ENCODE measurements at regions not wholly inside any gene's neighbourhood (a gene's known extent, or its start where the extent isn't known, plus 50 kb on each side); places are given as distances from the start of the nearest gene placed in this dataset.

DNA sequence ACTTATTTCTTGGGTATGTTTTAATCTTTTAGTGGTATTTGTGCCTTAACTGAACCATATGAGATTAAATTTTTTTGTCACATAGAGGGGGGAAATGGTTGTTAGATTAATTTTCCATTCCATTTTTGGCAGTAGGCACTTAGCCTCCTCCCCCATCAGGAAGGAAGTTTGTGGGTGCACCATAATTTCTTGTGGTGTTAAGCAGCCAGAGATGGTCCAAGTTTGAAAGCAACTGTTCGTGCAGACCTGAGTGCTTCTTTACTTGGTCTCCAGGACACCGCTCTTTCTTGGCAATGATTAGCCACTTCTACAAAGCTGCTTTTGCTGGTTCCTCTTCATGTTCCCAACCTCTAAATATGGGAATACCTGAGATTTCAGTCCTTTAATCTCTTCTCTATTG is 92.7 kb upstream of the RPL34 start:
- DNase-seq (ENCODE audit: low spot score): no peak

DNA sequence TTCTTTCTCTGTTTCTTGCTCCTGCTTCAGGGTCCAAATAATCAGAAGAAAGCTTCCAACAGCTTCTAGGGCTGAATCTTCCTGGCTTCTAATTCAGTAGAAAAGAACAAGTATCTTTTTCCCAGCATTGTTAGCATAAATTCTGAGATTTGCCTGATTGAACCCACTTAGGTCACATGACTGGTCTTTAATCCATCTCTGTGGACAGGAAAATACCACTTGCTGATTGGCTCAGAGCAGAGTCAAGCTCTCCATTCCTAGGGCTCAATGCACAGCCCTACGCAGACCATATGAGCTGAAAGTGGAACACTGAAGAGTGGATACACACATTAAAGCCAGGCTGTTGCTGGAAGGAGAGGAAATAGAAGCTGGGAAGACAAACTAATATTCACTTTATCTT is 99.6 kb upstream of the RPL34 start:
- DNase-seq (ENCODE audit: low spot score): no peak

DNA sequence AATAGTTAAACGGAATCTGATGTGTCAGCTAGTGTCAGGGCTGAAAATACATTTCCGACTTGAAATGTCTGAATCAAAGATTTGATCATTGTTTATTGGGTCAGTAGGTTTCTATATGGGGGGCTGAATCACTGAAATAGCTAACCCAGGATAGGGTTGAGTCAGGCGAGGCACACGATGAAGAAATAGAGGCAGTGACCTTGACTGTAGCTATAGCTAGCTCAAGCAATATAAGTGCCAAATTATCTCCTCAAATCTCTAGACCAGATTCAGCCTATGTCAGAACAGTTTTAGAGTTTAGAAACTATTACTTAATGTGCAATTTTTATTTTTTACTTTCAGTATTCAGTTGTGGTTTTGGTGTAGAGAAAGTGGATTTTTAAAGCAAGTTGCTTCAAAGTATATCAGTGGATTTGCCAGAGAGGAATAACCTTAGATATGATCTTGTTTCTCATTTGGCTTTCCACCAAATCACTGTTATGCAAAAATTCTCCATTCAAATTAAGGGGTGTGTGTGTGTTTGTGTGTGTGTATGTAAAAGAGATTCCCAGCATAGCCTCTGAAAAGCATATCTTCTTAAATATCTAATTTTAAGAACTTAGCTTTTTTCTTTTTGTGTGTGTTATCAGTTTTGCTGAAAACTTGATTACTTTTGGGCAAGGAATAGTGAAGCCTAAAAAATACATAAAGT is 100.3 kb upstream of the RPL34 start:
- no peak for DNase-seq (ENCODE audit: low spot score)

DNA sequence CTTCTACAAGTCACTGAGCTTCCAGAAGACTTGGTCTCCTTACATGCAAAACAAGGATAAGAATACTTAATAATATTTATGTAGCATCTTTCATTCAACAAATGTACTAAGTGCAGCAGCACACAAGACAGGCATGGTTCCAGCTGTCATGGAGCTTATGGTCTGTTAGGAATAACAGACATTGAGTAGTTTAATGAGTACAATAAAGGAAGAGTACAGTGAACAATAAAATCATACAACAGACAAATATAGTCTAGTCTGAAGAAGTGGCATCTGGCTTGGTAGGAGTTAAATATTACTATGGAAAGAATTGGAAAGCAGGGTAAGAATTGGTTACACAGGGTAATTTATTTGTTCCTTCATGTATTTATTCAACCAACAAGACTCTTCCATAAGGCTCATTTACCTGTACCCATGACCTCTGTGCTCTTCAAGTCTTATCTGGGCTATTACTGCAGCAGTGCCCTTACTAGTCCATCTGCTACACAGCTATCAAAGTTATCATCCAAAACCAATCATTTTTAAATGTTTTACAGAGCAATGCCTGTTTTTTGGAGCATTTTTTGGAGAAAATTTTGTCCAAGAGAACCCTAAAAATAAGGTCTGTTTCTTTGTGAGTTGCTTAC is 101.1 kb upstream of the RPL34 start:
- DNase-seq (ENCODE audit: low spot score): no peak

DNA sequence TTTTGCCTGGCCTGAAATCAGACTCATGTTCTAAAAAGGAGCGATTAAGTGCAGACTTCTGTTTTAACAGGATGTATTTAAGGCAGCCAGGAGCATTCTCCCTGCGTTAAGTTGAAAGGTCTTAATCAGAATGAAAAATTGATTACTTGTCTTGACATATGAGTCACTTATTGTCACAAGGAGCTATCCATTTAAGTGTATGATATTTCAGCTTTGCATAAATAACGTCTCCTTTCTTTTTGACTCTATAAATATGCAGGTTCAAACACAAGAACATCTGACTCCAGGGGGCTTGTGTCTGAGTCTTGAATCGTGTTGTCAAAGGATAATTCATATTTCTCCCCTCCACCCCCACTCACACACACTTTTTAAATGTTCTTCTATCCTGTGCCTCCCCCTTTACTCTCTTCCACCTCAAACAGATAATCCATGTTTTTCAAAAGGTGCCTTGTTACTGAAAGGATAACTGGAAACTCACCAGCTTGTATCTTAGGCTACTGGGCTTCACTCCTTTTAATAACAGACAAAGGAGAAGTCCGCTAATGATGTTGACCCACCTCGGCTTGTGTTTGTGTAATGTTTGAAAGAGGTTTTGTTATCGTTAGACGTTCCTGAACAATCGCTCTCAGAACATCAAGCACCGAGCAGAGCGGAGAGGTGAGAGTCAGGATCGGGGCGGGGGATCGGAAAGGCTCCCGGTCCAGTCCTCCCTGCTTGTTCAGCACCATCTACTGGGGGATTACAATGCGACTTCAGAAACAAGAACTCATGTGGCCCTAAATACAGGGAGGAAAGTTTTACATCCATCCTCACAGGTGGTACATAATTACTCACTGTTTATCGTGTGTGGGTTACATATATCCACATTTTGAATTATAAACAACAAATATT is 107.5 kb upstream of the RPL34 start:
- peak; percentile 11 for DNase-seq (ENCODE audit: low spot score)

DNA sequence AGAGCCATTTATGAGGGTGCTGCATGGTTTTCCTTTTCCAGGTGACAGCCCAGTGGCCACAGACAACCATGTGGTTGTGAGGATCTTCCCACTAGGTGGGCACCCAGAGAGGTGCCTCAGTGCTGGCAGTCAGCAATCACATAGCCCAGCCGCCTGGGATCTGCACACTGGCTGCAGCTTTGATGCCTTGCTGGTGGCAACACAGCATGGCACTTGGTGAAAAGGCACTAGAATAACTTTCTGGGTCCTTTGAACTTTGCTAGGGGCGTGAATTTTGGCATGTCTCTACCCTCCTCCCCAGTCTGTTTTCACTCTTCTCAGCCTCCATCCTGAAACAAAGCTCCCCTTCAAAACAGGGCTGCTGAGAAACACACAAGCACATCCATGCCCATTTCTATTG is 108.8 kb upstream of the RPL34 start:
- DNase-seq (ENCODE audit: low spot score): no peak

DNA sequence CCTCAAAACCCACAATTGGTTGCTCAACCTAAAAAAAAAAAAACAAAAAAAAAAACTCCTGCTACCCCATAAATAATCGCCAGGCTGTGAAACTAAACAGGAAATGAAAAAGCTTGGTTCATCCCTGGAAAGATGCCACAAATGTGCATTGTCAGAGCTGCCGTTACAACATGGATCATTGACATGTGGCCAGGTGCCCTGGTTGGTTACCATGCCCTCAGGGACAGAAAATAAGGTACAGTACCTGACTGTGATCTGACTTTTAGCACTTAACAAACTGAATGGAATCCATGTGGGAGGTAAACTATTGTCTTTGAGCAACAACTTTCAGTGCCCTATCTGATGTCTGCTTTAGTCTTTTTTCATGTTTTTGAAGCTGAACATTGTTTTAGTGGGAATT is 118.0 kb upstream of the RPL34 start:
- DNase-seq (ENCODE audit: low spot score): no peak

DNA sequence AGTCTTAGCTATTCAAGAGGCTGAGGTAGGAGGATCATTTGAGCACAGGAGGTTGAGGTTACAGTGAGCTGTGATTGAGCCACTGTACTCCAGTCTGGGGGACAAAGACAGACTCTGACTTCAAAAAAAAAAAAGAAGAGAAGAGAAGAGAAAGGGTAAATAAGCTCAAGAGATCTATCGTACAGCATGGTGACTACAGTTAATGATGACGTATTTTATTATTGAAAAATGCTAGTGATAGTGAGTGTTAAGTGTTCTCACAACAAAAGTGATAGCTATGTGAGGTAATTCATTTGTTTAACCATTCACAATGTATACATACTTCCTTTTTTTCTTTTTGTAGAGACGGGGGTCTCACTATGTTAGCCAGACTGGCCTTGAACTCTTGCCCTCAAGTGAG is 121.5 kb upstream of the RPL34 start:
- DNase-seq (ENCODE audit: low spot score): no peak

DNA sequence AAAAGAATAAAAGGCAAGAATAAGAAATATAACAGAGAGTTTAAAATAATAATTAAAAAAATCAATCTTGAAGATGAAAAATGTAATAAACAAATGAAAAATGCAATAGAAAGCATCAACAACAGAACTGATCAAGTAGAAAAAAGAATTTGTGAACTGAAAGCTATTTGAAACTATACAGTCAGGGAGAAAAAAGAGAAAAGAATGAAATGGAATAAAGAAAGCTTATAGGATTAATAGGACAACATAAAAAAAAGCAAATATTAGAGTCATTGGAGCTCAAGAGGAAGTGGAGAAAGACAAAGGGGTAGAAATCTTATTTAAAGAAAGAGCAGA is 126.8 kb upstream of the RPL34 start:
- no peak for DNase-seq (ENCODE audit: low spot score)

DNA sequence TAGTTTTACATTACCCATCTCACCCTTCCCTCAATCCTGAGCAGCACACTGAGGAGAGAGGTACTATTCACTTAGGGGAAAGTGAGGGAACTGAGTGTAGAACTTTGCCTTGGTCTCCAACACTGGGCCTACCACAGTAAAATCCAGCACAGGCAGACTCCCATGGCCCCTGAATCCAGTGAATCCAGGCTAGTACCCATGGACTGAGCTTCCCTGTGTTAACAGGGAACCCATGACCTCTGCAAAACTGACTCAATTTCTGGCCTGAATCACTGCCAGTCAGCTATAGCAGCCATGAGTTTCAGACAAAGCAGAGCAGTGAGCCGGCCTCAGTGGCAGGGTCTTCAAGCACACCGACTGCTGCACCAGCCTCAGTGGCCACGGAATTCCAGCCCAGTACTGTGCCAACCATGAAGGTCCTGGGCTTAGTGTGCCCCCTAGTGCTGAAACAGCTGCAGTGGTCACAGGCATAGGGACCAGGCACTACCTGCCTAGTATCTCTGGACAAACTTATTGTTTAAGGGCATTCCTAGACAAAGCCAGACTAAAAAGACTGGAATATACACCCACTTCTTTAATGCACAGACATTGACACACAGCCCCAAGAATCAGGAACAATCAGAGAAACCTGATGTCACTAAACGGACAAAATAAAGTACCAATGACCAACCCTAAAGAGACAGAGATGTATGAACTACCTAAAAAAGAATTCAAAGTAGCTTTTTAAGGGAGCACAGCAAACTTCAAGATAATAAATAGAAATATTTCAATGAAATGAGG is 127.4 kb upstream of the RPL34 start:
- DNase-seq (ENCODE audit: low spot score): no peak

DNA sequence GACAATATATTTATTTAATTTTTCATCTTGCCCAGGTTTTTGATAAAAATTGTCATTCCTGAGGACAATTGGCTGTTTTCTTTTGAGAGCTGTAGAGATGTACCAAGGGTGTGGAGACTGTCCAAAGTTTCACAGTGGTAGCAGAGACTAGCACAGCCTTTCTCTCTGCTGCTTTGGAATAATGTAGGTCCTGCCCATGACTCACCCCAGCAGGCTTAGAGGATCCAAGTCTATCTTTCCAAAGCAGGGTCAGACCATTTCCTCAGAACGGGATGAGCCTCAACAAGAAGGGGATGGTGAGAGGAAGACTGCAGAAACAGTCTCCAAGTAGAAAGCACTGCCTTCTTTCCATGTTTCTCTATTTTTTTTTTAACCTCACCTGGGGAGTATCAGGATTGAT is 131.5 kb upstream of the RPL34 start:
- no peak for DNase-seq (ENCODE audit: low spot score)

DNA sequence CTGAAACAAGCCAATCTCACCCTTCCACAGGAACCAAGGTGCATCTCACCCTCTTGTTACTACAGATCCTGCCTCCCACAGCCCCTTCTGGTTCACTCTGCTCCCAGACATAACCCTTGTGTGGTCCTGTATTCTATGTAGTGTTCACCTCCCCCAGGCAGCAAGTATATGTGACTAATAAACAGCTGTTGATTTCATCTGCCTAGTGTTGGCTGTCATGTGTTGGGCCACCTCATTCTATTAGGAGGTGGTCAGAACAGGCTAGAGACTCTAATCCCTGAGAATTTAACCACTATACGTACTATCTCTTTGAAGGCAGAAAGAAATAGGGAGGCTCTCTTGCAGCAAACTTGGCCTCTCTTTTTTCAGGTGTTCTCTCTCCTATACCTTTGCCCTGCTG is 134.3 kb upstream of the RPL34 start:
- no peak for DNase-seq (ENCODE audit: low spot score)

DNA sequence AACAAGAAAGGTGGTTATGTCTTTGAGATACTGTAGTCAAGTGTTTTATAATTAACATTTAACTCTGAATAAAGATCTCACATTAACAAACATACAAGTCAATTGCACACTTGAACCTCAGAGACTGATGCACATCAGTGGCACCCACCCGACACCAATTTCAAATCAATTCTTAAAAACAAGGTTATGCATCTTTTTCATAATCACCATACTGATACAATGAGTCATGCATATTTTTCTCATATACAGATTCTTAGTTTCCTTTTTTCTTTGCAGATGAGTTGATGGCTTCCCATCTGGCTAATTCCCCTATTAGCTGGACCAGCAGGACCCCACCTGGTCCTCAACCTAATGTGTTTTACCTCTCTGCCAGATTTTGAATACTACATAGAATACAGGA is 136.2 kb upstream of the RPL34 start:
- DNase-seq (ENCODE audit: low spot score): no peak

DNA sequence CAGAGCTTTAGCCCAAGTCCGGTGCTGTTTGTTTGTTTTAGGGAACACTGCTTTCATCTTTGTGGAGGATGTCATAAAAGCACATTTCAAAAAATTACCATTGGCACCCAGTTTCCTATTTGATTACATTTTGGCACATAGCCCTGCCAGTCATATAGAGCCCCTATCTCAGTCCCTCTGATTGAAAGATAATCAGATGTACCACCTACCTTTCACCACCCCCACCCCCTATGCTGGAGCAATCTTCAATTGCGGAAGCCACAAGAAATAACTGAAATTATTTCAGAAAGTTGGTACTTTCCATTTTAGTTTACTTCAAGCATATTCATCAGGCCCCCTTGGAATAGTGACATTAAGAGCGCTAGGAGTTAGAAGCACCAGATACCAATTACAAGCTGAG is 136.7 kb upstream of the RPL34 start:
- no peak for DNase-seq (ENCODE audit: low spot score)

DNA sequence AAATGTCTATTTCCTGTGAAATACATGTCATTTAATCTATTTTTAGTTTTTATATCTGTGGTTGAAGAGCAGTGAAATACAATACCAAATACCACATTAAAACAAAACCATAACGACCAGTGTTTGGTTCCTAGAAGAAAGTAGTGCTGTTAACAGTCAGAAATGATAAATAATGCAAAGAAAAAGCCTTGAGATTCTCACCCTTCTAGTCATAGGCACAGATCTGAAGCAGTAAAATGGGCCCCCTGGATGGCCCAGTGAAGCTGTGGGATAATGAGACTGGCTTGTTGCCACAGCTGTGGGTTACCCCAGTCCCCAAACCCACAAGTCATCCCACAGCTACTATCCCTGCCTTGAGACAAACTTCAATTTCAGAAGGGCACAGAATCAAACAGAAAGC is 137.3 kb upstream of the RPL34 start:
- no peak for DNase-seq (ENCODE audit: low spot score)

DNA sequence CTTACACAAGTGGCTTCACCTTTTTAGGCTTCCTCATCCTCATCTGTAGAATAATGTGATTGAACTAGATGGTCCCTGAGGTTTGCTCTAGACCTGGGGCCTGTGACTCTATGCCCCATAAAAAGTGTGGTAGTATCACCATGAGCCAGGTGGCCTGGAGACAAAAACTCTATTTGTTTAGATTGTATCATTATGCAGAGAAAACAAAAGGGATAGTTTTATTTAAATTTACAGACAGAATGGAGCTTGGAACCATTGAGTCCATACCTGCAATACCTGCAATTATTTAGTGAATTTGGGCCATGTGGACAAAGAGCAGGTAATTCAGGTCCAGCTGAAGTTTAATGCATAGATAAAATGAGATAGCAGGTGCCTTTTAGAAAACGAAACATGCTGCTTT is 139.5 kb upstream of the RPL34 start:
- DNase-seq (ENCODE audit: low spot score): no peak

DNA sequence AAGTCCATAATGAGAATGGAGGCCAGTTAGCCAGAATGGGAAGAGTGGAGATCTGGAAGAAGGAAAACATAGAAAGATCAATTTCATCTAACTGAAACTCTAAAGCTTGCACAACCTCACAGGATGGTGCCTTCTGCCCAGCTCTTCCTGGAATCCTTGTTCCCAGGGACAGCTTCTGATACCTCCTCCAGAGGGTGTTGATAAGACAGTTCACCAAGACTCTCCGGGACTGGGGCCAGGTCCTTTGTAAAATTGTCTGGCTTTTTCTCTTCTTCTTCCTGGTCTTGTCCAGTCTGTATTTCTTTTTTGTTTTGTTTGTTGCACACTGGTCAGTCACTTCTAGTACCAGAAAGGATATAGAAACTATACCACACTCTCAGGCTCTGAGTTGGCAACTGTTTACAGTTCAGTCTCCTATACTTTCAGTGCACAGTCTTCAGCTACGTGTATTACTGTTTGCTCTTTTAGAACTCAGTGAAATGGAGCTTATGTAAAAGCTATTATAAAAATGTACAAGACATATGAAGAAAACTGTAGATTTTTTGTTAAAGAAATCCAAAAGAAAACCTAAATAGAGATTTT is 142.8 kb upstream of the RPL34 start:
- DNase-seq (ENCODE audit: low spot score): no peak

DNA sequence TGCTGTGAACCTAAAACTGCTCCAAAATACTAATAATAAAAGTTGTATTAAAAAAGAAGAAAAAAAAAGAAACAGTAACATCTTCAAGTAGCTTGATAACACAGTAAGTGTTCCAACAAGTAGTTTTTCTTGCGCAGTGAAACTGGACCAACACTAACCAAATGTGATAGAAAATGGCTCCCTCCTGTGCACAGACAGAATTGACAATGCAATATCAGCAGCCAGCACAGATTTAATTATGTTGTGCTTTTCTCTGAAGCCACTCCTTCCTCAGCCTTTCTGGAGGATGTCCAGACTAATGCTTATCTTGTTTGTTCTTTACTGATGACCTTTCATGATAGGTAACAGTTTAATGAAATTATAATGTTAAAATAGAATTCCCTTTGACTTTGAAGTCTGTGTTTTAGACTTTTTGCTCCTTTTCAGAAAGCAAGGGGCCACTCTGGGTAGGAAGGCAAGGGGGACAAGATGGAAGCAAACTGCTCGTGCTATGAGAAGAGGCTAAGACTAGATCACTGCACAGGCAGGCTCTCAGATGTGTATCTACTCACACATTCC is 147.1 kb upstream of the RPL34 start:
- no peak for DNase-seq (ENCODE audit: low spot score)

DNA sequence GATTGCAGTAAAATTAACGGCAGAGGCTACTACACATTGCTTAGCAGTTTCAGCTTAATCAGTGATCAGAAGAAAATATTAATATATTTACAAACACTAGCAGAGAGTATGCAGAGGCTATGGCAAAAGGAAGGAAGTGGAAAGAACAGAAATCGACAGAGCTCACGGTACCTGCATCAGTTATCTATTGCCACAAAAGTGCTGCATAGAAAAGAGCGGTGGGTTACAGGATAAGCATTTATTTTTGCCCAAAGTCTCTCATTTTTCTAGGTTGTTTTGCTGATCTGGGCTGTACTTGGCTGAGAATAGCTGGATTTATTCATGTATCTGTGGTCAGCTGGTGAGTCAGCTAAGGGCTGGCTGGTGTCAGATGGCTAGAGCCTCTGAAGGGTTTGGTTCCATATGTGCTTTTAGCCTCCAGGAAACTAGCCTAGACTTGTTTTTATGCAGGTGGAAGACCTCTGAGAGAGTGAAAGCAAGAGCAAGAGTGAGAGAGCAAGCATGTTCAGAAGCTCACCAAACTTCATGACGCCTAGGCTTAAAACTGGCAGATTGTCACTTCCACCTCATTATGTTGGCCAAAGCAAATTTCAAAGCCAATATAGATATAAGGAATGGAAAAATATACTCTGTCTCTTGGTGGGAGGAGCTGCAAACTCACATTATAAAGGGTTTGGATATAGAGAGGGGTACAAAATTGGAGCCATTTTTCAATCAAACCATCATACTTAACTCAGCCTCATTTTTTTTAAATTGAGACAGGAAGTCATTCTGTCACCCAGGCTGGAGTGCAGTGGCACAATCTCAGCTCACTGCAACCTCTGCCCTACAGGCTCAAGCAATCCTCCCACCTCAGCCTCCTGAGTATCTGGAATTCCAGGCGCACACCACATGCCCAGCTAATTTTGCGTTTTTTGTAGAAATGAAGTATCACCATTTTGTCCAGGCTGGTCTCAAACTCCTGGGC is 153.2 kb upstream of the RPL34 start:
- DNase-seq (ENCODE audit: low spot score): no peak

DNA sequence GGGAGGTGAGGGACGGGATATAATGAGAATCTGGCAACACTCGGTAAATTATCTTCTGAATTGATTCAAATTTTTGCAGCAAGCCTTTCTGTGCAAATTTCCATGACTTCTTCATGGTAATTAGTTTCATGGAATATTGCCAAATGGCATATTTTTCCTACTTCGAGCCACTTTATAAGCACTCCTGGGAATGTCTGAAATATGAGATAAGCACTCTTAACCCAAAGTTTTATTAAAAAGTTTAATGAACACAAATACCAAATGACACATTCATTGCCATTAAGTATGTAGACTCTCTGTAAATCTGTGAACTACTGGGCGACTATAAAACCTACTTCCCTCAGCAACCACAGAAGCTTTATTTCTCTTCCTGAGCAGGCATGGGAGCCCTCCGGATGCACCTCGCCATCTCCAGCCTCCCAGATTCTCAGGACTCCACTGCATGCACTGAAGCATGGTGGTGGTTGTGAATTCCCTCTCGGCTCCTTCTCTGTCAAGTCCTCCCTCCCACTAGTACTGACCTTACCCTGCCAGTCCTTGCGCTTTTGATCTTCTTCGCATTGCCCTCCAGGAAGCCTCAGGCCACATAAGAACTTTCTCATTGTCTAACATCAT is 154.4 kb upstream of the RPL34 start:
- no peak for DNase-seq (ENCODE audit: low spot score)

All from globus pallidus (tissue), 1 donor.